KG1 (cell line): ENCODE measurements at regions not wholly inside any gene's neighbourhood (a gene's known extent, or its start where the extent isn't known, plus 50 kb on each side); places are given as distances from the start of the nearest gene placed in this dataset.

Experiments used
- DNase-seq: peaks from one replicate; lab custom pipeline; 2025; lab: John Stamatoyannopoulos, UW

GRCh38 chr9:23171479-23171878 lies 654.6 kb downstream of the ELAVL2 start:
- no peak for DNase-seq

- DNase-seq = no peak
These were observed 653.8 kb downstream of the ELAVL2 start for GRCh38 chr9:23172206-23172605.

GRCh38 chr9:23172979-23173637 lies 652.9 kb downstream of the ELAVL2 start:
- DNase-seq = no peak

GRCh38 chr9:23194281-23194680 lies 631.8 kb downstream of the ELAVL2 start:
- DNase-seq = no peak

GRCh38 chr9:23215688-23216087 lies 610.4 kb downstream of the ELAVL2 start:
- no peak for DNase-seq

GRCh38 chr9:23219471-23219870 lies 606.6 kb downstream of the ELAVL2 start:
- DNase-seq = no peak

GRCh38 chr9:23220171-23220570 lies 605.9 kb downstream of the ELAVL2 start:
- no peak for DNase-seq

GRCh38 chr9:23220957-23221356 lies 605.1 kb downstream of the ELAVL2 start:
- DNase-seq = no peak

GRCh38 chr9:23229890-23230317 lies 596.1 kb downstream of the ELAVL2 start:
- DNase-seq = no peak

GRCh38 chr9:23232831-23233230 lies 593.2 kb downstream of the ELAVL2 start:
- DNase-seq = no peak

- DNase-seq = no peak
These were observed 582.5 kb downstream of the ELAVL2 start for GRCh38 chr9:23243523-23243922.

GRCh38 chr9:23245067-23245466 lies 581.0 kb downstream of the ELAVL2 start:
- no peak for DNase-seq

GRCh38 chr9:23254404-23255184 lies 571.4 kb downstream of the ELAVL2 start:
- DNase-seq = no peak

GRCh38 chr9:23255346-23255745 lies 570.7 kb downstream of the ELAVL2 start:
- no peak for DNase-seq

GRCh38 chr9:23258569-23258968 lies 567.5 kb downstream of the ELAVL2 start:
- DNase-seq = no peak

- DNase-seq = no peak
These were observed 547.5 kb downstream of the ELAVL2 start for GRCh38 chr9:23278561-23278960.

GRCh38 chr9:23287390-23287789 lies 538.6 kb downstream of the ELAVL2 start:
- DNase-seq = no peak

GRCh38 chr9:23288545-23288944 lies 537.5 kb downstream of the ELAVL2 start:
- DNase-seq = no peak

- DNase-seq = no peak
These were observed 535.1 kb downstream of the ELAVL2 start for GRCh38 chr9:23290973-23291372.

- no peak for DNase-seq
These were observed 523.8 kb downstream of the ELAVL2 start for GRCh38 chr9:23302281-23302680.

GRCh38 chr9:23306731-23307130 lies 519.3 kb downstream of the ELAVL2 start:
- no peak for DNase-seq

- DNase-seq = no peak
These were observed 518.1 kb downstream of the ELAVL2 start for GRCh38 chr9:23307731-23308513.

- no peak for DNase-seq
These were observed 516.2 kb downstream of the ELAVL2 start for GRCh38 chr9:23309800-23310199.
